ENCODE measurements at regions not wholly inside any gene's neighbourhood (a gene's known extent, or its start where the extent isn't known, plus 50 kb on each side); places are given as distances from the start of the nearest gene placed in this dataset.

DNA sequence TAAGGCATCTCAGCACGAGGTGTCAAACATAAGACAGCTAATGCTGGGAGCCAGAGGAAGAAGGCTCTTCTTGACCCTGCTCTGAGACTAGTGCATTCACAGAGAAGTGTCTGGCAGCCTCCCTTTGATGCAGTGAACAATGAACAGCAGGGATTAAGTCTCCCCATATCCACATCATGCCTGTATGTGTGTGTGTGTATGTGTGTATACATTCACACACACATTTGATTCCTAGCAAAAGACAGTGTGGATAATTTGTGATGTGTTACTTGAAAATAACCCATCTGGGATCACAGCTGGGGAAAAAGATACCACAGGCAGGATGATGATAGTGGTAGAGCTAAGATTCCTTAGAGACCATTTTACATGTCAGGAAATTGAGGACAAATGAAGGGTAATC lies 485.9 kb upstream of the GOT2 start:
- no peak for TF ChIP-seq REL (CRISPR knock-in tag; conservative IDR thresholded peaks at IDR 0.05)
- no peak for TF ChIP-seq RXRA (CRISPR knock-in tag; IDR thresholded peaks at IDR 0.05)
- no peak for TF ChIP-seq CTCF (CRISPR knock-in tag; IDR thresholded peaks at IDR 0.05)
- no peak for TF ChIP-seq PHF8 (CRISPR knock-in tag; IDR thresholded peaks at IDR 0.05)
- no peak for TF ChIP-seq ZBTB20 (CRISPR knock-in tag; IDR thresholded peaks at IDR 0.05; ENCODE audit: borderline replicate concordance, low read depth)
- no peak for TF ChIP-seq TARDBP (CRISPR knock-in tag; IDR thresholded peaks at IDR 0.05)
- TF ChIP-seq MAX (IDR thresholded peaks at IDR 0.05): no peak
- TF ChIP-seq KDM4B (CRISPR knock-in tag; IDR thresholded peaks at IDR 0.05): no peak
- no peak for TF ChIP-seq JUNB (CRISPR knock-in tag; IDR thresholded peaks at IDR 0.05; ENCODE audit: borderline replicate concordance)
- TF ChIP-seq, protein P1, sequence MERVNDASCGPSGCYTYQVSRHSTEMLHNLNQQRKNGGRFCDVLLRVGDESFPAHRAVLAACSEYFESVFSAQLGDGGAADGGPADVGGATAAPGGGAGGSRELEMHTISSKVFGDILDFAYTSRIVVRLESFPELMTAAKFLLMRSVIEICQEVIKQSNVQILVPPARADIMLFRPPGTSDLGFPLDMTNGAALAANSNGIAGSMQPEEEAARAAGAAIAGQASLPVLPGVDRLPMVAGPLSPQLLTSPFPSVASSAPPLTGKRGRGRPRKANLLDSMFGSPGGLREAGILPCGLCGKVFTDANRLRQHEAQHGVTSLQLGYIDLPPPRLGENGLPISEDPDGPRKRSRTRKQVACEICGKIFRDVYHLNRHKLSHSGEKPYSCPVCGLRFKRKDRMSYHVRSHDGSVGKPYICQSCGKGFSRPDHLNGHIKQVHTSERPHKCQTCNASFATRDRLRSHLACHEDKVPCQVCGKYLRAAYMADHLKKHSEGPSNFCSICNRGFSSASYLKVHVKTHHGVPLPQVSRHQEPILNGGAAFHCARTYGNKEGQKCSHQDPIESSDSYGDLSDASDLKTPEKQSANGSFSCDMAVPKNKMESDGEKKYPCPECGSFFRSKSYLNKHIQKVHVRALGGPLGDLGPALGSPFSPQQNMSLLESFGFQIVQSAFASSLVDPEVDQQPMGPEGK (CRISPR knock-in tag; IDR thresholded peaks at IDR 0.05): no peak
- no peak for TF ChIP-seq KDM1A (CRISPR knock-in tag; IDR thresholded peaks at IDR 0.05)

Data from HepG2 (cell line).